ENCODE measurements at regions not wholly inside any gene's neighbourhood (a gene's known extent, or its start where the extent isn't known, plus 50 kb on each side); places are given as distances from the start of the nearest gene placed in this dataset.

DNA sequence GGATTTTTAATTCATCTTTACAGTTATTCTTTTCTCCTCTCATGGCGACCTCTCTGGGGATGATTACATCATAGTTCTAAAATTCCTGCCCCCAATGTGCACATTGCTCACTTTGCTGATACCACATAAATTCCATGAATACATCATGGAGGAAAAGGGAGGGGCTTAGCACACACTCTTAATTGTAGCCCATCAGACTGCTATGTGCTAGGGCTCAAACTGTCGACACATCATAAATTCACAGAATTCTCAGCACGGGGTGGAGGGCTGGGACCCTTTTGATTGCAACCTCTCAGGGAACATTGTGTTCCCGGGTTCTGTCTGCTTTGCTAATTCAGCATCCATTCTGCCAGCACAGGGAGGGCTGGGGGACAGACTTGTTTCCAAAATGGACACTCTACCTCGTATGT lies 592.9 kb downstream of the BCOR start:
- no peak for DNase-seq (ENCODE audit: extremely low spot score, insufficient read length, low read depth)
- no peak for FAIRE-seq

- no peak for FAIRE-seq
- DNase-seq (ENCODE audit: extremely low spot score, insufficient read length, low read depth) = no peak
Observed at GRCh38 chrX:39506131-39506530, 591.6 kb downstream of the BCOR start.

DNA sequence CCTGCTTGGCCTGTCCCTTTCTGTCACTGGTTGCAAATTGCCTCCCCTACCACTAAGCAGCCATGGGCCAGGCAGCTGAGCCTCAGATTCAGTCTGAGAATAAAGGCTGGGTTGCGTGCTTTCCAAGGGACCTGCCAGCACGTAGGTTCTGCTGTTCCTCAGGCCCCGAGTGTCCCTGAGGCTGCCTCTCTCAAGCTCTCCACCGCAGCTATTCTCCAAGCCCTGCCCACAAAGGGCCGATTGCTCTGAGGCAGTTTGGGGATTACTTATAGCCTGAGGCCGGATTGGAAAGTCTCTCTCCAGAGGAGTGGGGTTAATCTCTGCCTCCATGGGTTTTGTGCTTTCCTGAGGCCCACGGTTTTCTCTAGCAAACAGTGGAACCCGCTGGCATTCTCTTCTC lies 590.7 kb downstream of the BCOR start:
- FAIRE-seq (no peak), DNase-seq (ENCODE audit: extremely low spot score, insufficient read length, low read depth) (no peak)

DNA sequence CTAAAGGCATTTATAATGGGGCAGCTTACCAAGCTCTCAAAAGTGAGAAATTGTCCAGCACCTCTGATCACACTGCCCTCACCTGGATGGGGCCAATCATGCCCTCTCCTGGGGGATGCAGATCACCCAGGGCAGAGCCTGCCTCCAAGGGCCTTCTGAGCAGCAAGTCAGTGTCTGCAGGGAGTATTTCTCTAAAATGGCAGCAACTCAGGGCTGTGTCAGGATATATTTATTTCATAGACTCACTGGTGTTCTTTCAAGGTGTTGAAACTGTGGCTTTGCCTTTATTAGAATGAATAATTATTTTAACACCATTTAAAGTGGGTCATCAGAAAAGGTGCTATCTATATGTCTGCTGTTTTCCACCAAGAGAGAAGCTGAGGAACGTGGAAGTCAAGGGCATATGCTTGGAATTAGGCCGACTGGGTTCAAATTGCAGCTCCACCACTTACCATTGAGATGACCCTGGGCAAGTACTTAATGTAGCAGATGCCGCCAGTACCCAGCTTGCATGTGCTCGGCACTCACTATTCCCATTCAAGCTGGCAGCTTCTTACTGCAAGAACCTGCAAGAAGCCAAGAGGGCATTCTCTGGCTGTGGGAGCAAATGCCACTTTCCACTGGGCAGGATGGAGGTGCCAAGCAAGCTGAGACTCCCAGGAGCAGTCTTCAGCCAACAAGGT lies 590.0 kb downstream of the BCOR start:
- FAIRE-seq (no peak), DNase-seq (ENCODE audit: extremely low spot score, insufficient read length, low read depth) (no peak)

GRCh38 chrX:39508300-39508692 lies 589.5 kb downstream of the BCOR start:
- DNase-seq (ENCODE audit: extremely low spot score, insufficient read length, low read depth) (no peak), FAIRE-seq (no peak)

DNA sequence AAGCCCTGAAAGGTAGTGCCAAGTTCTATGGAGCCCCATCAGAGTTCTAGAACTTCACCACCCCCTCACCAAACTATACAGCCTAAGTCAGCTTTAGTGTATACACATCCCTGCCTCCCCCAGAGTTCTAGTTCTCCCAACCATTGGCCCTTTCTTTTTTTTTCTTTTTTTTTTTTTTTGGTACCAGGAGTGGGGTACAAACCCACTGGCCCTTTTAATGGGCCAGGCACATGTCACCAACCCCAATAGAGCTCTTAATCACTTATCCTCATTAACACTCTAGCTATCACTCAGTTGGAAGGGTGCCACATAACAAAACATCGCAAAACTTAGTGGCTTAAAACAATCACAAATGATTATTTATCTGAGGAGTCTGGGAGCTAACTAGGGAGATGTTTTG lies 588.6 kb downstream of the BCOR start:
- no peak for DNase-seq (ENCODE audit: extremely low spot score, insufficient read length, low read depth)
- FAIRE-seq = no peak

GRCh38 chrX:39513836-39514235 lies 583.9 kb downstream of the BCOR start:
- FAIRE-seq (no peak), DNase-seq (ENCODE audit: extremely low spot score, insufficient read length, low read depth) (no peak)

DNA sequence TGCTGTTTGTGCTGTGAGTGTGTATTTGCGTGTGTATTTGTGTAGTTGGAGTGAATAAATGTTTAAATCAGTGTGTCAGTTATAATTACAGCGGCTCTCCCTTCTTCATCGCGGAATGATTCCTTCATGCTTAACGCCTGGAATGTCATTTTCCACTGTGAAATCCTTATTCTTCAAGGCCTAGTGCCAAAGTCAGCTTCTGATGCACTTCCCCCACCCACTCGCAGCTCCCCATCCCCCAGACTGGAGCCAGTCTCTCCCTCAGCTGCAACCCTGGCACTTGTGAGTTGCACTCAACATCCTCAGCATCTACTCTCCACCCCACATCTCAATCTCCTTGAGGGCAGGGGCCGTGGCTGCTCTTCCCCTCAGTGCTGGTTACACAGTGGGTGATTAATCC lies 583.0 kb downstream of the BCOR start:
- DNase-seq (ENCODE audit: extremely low spot score, insufficient read length, low read depth) = no peak
- no peak for FAIRE-seq

- FAIRE-seq = no peak
Observed at GRCh38 chrX:39516427-39516841, 581.3 kb downstream of the BCOR start.

GRCh38 chrX:39518476-39519029 lies 579.2 kb downstream of the BCOR start:
- DNase-seq (ENCODE audit: extremely low spot score, insufficient read length, low read depth) (no peak), FAIRE-seq (no peak)

More at GRCh38 chrX:39516427-39516841, 581.3 kb downstream of the BCOR start:
- no peak for DNase-seq (ENCODE audit: extremely low spot score, insufficient read length, low read depth)

DNA sequence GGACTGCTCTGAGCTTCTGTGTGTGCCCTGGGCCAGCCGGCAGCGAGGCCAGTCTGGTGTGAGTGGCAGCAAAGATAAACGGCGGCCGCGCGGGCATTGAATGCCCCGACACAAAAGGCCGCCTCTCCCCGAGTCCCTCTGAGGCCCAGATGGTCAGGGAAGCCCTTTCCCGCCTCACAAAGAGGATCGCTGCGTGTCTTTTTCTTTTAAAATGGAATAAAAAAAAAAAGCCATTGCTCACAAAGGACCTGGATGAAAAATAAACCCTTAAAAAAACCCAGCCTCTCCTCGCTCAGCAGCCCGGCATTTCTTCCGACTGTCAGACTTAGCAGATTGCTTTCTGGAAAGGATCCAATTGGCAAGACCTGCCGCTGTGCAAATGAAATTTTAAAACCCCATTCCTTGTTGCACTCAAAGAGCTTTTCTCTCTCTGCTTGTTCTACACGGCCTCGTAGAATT lies 578.7 kb downstream of the BCOR start:
- FAIRE-seq = no peak
- DNase-seq (ENCODE audit: extremely low spot score, insufficient read length, low read depth) = no peak

DNA sequence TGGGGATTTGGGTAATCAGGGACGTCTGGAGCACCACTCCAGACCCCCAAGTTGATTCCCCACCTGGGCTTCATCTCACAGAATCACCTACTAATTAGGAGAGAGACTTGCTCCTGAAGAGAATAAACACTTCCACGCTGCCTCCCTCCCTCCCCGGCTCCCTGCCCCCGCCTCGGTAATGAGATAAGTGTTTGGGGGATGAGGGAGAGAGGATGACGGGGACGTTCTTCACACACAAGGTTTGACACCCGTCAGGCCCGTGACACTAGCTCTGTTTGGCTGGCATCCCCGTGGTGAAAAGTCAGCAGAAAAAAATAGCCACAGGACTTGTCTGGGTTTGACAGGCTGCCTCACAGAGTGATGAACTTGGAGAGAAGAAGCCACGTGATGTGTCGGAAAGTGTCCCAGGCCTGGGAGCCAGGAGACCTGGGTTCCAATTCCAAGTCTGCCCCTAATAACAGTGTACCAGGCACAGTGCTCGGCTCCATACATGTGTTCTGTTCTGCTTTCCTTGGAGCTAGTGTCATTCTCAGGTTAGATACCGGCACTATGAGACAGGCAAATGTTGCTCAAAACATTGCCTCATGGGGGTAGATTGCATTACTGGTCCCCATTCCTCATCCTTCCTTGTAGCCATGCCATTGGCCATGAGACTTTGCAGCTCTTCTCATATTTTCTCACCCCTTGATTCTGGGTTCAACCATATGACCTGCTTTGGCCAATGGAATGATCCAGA lies 578.0 kb downstream of the BCOR start:
- no peak for DNase-seq (ENCODE audit: extremely low spot score, insufficient read length, low read depth)

DNA sequence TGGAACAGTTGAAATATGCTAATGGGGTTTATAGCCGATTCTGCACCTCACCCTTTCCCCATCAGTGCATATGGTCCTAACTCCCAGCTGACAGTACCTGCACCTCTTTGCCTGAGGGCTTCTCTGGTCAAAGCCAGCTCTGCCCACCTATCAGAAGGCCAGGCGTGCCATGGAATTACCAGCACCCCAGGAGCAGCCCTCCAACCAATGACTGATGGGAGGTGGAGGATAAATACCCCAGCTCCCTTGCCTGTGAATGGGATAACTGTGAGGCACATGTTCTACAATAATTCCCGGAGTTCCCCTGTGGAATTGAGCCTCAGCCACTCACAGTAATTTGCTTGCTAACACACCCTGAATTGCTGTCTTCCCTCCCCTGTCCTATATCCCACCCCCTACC lies 572.0 kb downstream of the BCOR start:
- no peak for DNase-seq (ENCODE audit: extremely low spot score, insufficient read length, low read depth)
- FAIRE-seq = no peak

More for the DNA sequence above, 578.0 kb downstream of the BCOR start:
- no peak for FAIRE-seq

GRCh38 chrX:39527025-39527424 lies 570.7 kb downstream of the BCOR start:
- FAIRE-seq = no peak
- DNase-seq (ENCODE audit: extremely low spot score, insufficient read length, low read depth) = no peak

- FAIRE-seq (no peak), DNase-seq (ENCODE audit: extremely low spot score, insufficient read length, low read depth) (no peak)
Observed at GRCh38 chrX:39528161-39528916, 569.4 kb downstream of the BCOR start.

GRCh38 chrX:39532761-39533160 lies 565.0 kb downstream of the BCOR start:
- FAIRE-seq = no peak

DNA sequence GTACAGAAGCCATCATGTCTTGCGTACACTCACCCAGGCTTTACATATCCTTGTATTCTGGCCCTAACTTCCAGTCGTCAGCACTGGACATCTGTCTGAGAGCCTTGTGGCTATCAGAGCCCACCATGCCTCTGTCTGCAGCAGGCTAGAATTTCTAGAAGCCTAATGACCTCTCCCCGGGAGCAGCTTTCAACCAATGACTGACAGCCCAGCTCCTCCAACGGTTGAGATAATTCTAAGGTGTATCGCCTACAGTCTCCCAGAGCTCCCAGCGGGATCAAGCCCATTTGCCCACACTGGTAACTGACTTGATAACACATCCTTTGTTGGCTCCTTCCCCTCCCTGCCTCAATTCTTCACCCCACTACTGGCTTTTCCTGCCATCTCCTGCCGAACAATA lies 562.8 kb downstream of the BCOR start:
- no peak for FAIRE-seq
- DNase-seq (ENCODE audit: extremely low spot score, insufficient read length, low read depth) = no peak

More at GRCh38 chrX:39532761-39533160, 565.0 kb downstream of the BCOR start:
- no peak for DNase-seq (ENCODE audit: extremely low spot score, insufficient read length, low read depth)

GRCh38 chrX:39536211-39536610 lies 561.5 kb downstream of the BCOR start:
- DNase-seq (ENCODE audit: extremely low spot score, insufficient read length, low read depth) (no peak), FAIRE-seq (no peak)

DNA sequence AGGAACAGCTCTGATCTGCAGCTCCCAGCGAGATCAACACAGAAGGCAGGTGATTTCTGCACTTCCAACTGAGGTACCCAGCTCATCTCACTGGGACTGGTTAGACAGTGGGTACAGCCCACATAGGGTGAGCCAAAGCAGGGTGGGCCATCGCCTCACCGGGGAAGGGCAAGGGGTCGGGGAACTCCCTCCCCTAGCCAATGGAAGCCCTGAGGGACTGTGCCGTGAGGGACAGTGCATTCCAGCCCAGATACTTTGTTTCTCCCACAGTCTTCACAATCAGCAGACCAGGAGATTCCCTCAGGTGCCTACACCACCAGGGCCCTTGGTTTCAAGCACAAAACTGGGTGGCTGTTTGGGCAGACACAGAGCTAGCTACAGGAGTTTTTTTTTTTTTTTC lies 555.9 kb downstream of the BCOR start:
- DNase-seq (ENCODE audit: extremely low spot score, insufficient read length, low read depth) (no peak), FAIRE-seq (no peak)

DNA sequence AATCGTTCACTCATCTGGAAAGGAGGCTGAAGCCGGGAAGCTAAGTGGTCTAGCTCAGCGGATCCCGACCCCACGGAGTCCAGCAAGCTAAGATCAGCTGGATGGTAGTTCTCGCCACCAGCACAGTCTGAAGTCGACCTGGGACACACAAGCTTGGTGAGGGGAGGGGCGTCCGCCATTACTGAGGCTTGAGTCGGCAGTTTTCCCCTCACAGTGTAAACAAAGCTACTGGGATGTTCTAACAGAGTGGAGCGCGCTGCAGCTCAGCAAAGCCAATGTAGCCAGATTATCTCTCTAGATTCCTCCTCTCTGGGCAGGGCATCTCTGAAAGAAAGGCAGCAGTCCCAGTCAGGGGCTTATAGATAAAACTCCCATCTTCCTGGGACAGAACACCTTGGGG lies 555.4 kb downstream of the BCOR start:
- no peak for DNase-seq (ENCODE audit: extremely low spot score, insufficient read length, low read depth)
- no peak for FAIRE-seq
